HCT116 (cell line): ENCODE measurements at regions not wholly inside any gene's neighbourhood (a gene's known extent, or its start where the extent isn't known, plus 50 kb on each side); places are given as distances from the start of the nearest gene placed in this dataset.

ENCODE experiments used
- ATAC-seq: fragments of 200-7000 bp; cut with Tn5 transposase; 2 replicates; pipeline ENCODE4 v1.9.1; 2020; ENCODE audit warnings: mild to moderate bottlenecking, moderate library complexity
- BruUV-seq: library from RNA; stranded (reverse); fragments of 400-500 nt; replicated peaks from 2 replicates; lab custom pipeline; 2021; lab: Mats Ljungman, UMichigan
- CTCF ChIA-PET: fragments of 300-600 bp; sonication (Branson Sonifier 250); formaldehyde crosslinking; loops from one replicate; lab custom pipeline; 2021; ENCODE audit warnings: antibody characterized with exemption; lab: Charles Lee
- POLR2A ChIA-PET: fragments of 300-600, 350-600 bp; sonication (Branson Sonifier 250); formaldehyde crosslinking; loops from one replicate; lab custom pipeline; 2021; ENCODE audit warnings: antibody characterized with exemption; lab: Charles Lee
- RAD21 ChIA-PET, 2 experiments: fragments of 300-600 bp; sonication (Branson Sonifier 250); formaldehyde crosslinking; loops; one replicate each; lab custom pipeline; 2023; ENCODE audit warnings: low total read pairs in 2 of 2; ENCODE audit not compliant: uncharacterized antibody in 2 of 2, unreplicated experiment in 2 of 2, low non-redundant PET in 1 of 2; lab: Charles Lee
- DNase-seq: peaks from one replicate; pipeline ENCODE4 v3.0.0-alpha.2; 2010; ENCODE audit warnings: low read depth, low spot score
- H2AFZ ChIP-seq: fragments of 200-600 bp; shearing (Covaris generic), sonication (generic); 2 replicates; pipeline ENCODE4 v1.6.1; 2017; ENCODE audit warnings: low read depth, mixed run types, mixed read lengths, antibody characterized with exemption, low read length; ENCODE audit not compliant: poor library complexity, severe bottlenecking
- H3K27ac ChIP-seq: 2 replicates; pipeline ENCODE4 v1.5.1; 2012; ENCODE audit warnings: low read depth, low read length
- H3K27me3 ChIP-seq: fragments of 200-600 bp; sonication (generic); 2 replicates; pipeline ENCODE4 v1.6.1; 2016; ENCODE audit warnings: mixed run types, low read length, mixed read lengths; ENCODE audit not compliant: insufficient read depth
- H3K36me3 ChIP-seq, 2 experiments: fragments of 200-500 bp in 1 of 2; fragments of 200-600 bp in 1 of 2; sonication (Bioruptor generic) in 1 of 2; sonication (generic) in 1 of 2; 2 replicates each; pipeline versions ENCODE4 v1.5.1 to v1.6.1; 2014 to 2016; ENCODE audit warnings: low read length in 2 of 2, inconsistent platforms in 1 of 2, mixed read lengths in 1 of 2, mixed run types in 1 of 2; ENCODE audit not compliant: insufficient read depth in 2 of 2, control insufficient read depth in 1 of 2
- H3K4me1 ChIP-seq, 2 experiments: fragments of 200-600 bp in 1 of 2; sonication (generic) in 1 of 2; 2 replicates each; pipeline versions ENCODE4 v1.5.1 to v1.6.1; 2012 to 2017; ENCODE audit warnings: low read length in 2 of 2, inconsistent platforms in 1 of 2, mild to moderate bottlenecking in 1 of 2, mixed read lengths in 1 of 2, mixed run types in 1 of 2, moderate library complexity in 1 of 2; ENCODE audit not compliant: insufficient read depth in 2 of 2, control insufficient read depth in 1 of 2
- H3K4me2 ChIP-seq: fragments of 200-600 bp; sonication (generic); 2 replicates; pipeline ENCODE4 v1.6.1; 2017; ENCODE audit warnings: mixed run types, low read length, mixed read lengths
- H3K4me3 ChIP-seq, 2 experiments: fragments of 200-600 bp in 1 of 2; sonication (generic) in 1 of 2; replicated peaks in 1 of 2; 2 replicates each; pipeline ENCODE4 v1.5.1; 2011 to 2016; ENCODE audit warnings: low read length in 2 of 2, control low read depth in 1 of 2, low read depth in 1 of 2, mild to moderate bottlenecking in 1 of 2, mixed read lengths in 1 of 2, mixed run types in 1 of 2
- H3K79me2 ChIP-seq: fragments of 200-600 bp; sonication (generic); 2 replicates; pipeline ENCODE4 v1.6.1; 2017; ENCODE audit warnings: mild to moderate bottlenecking, mixed run types, low read length, moderate library complexity, mixed read lengths; ENCODE audit not compliant: insufficient read depth
- H3K9ac ChIP-seq: fragments of 200-600 bp; sonication (generic); 2 replicates; pipeline ENCODE4 v1.6.1; 2016; ENCODE audit warnings: low read length, mixed read lengths
- H3K9me2 ChIP-seq: fragments of 200-600 bp; sonication (generic), shearing (Covaris generic); 2 replicates; pipeline ENCODE4 v1.6.1; 2017; ENCODE audit warnings: mixed run types, mild to moderate bottlenecking, moderate library complexity; ENCODE audit not compliant: insufficient read depth
- H3K9me3 ChIP-seq, 2 experiments: fragments of 200-500 bp in 1 of 2; fragments of 200-600 bp in 1 of 2; sonication (Bioruptor generic) in 1 of 2; sonication (generic) in 1 of 2; 2 replicates each; pipeline ENCODE4 v1.6.1; 2014 to 2017; ENCODE audit warnings: low read length in 2 of 2, mixed read lengths in 2 of 2, inconsistent platforms in 1 of 2, low read depth in 1 of 2, mild to moderate bottlenecking in 1 of 2, mixed run types in 1 of 2, moderate library complexity in 1 of 2; ENCODE audit not compliant: control insufficient read depth in 1 of 2, insufficient read depth in 1 of 2
- H4K20me1 ChIP-seq: fragments of 200-600 bp; sonication (generic), shearing (Covaris generic); 2 replicates; pipeline ENCODE4 v1.6.1; 2017; ENCODE audit warnings: mixed run types, mild to moderate bottlenecking, moderate library complexity; ENCODE audit not compliant: insufficient read depth
- CEBPB ChIP-seq: IDR thresholded peaks from 2 replicates; pipeline ENCODE4 v1.6.1; 2012; ENCODE audit warnings: low read depth
- CTCF ChIP-seq, 3 experiments: fragments of 200-600 bp in 1 of 3; sonication (generic) in 1 of 3; IDR thresholded peaks in 2 of 3; conservative IDR thresholded peaks in 1 of 3; 2 replicates each; pipeline ENCODE4 v1.5.1; 2012 to 2017; ENCODE audit warnings: low read depth in 2 of 3, low read length in 2 of 3, antibody characterized with exemption in 1 of 3, borderline replicate concordance in 1 of 3, control low read depth in 1 of 3, mild to moderate bottlenecking in 1 of 3, mixed read lengths in 1 of 3, mixed run types in 1 of 3, moderate library complexity in 1 of 3; ENCODE audit not compliant: insufficient read depth in 1 of 3
- EZH2 ChIP-seq: fragments of 200-600 bp; sonication (generic); IDR thresholded peaks from 2 replicates; pipeline ENCODE4 v1.6.1; 2017; ENCODE audit warnings: antibody characterized with exemption, mixed run types
- EZH2phosphoT487 ChIP-seq: fragments of 200-600 bp; IDR thresholded peaks from 2 replicates; pipeline ENCODE4 v1.6.1; 2018; ENCODE audit warnings: antibody characterized with exemption, borderline replicate concordance
- FOSL1 ChIP-seq: IDR thresholded peaks from 2 replicates; pipeline ENCODE4 v1.6.1; 2012; ENCODE audit warnings: low read depth
- MAX ChIP-seq: IDR thresholded peaks from 2 replicates; pipeline ENCODE4 v1.6.1; 2012
- POLR2A ChIP-seq: IDR thresholded peaks from 2 replicates; pipeline ENCODE4 v1.7.0; 2011; ENCODE audit warnings: borderline replicate concordance; ENCODE audit not compliant: insufficient read depth, insufficient read length; ENCODE audit errors: extremely low read depth
- POLR2AphosphoS5 ChIP-seq: IDR thresholded peaks from 2 replicates; pipeline ENCODE4 v1.6.1; 2011; ENCODE audit warnings: mild to moderate bottlenecking, low read depth, low read length, moderate library complexity
- RAD21 ChIP-seq: IDR thresholded peaks from 2 replicates; pipeline ENCODE4 v1.6.1; 2012; ENCODE audit warnings: low read depth, mild to moderate bottlenecking
- SIN3A ChIP-seq: IDR thresholded peaks from 2 replicates; pipeline ENCODE4 v1.6.1; 2012; ENCODE audit warnings: low read depth
- SP1 ChIP-seq: IDR thresholded peaks from 2 replicates; pipeline ENCODE4 v1.6.1; 2012; ENCODE audit warnings: low read depth
- SRF ChIP-seq: IDR thresholded peaks from 2 replicates; pipeline ENCODE4 v1.6.1; 2012; ENCODE audit warnings: low read depth
- TCF7L2 ChIP-seq: IDR thresholded peaks from 2 replicates; pipeline ENCODE4 v1.7.0; 2011; ENCODE audit warnings: borderline replicate concordance, inconsistent platforms; ENCODE audit not compliant: insufficient read depth, insufficient read length; ENCODE audit errors: extremely low read depth
- ZFX ChIP-seq: fragments of 450-650 bp; IDR thresholded peaks from 2 replicates; pipeline ENCODE4 v1.6.1; 2017
- intact Hi-C: fragments of 100-400 bp; cut with micrococcal nuclease; formaldehyde crosslinking; loops from 2 replicates; pipeline ENCODE4 v1.10.0; 2022

GRCh38 chr16:17524656-17525055 is 53.9 kb upstream of the XYLT1 start:
- Histone ChIP-seq H3K9me2 (no peaks in the 10 kb centered on the region), H3K4me1 (no peaks in the 10 kb centered on the region), H2AFZ (no peak overlapping the region), H3K79me2 (no peaks in the 10 kb centered on the region), H3K27ac (no peak overlapping the region), H3K27me3 (peaks cover 47% of the 10 kb centered on the region), H3K9ac (no peak overlapping the region), H3K4me2 (no peak overlapping the region), H3K36me3 (no peaks in the 10 kb centered on the region), H3K9me3 (no peaks in the 10 kb centered on the region), H3K4me3 (no peak overlapping the region), H4K20me1 (no peaks in the 10 kb centered on the region)
- CTCF ChIA-PET = no interaction called here
- no peak for DNase-seq
- ATAC-seq = no peak
- intact Hi-C loops = no loop called here
- POLR2A ChIA-PET = no interaction called here
- TF ChIP-seq CEBPB (no peak), POLR2A (no peak), POLR2AphosphoS5 (no peak), ZFX (no peak), EZH2 (no peak), SIN3A (no peak), SRF (no peak), CTCF (IDR thresholded peaks at IDR 0.05 in 2 of 3, conservative IDR thresholded peaks at IDR 0.05 in 1 of 3; ENCODE audit: borderline replicate concordance in 1 of 3, insufficient read depth in 1 of 3, low read depth in 2 of 3, low read length in 2 of 3) (no peak), SP1 (no peak), FOSL1 (no peak), MAX (no peak), RAD21 (no peak), EZH2phosphoT487 (no peak), TCF7L2 (no peak)
- RAD21 ChIA-PET = no interaction called here
- BruUV-seq = no TSS peak
